Endothelial cell of umbilical vein (primary cell): ENCODE measurements at regions not wholly inside any gene's neighbourhood (a gene's known extent, or its start where the extent isn't known, plus 50 kb on each side); places are given as distances from the start of the nearest gene placed in this dataset.

Experiments
- CTCF ChIP-seq, 2 donors: IDR thresholded peaks; 1 replicate in 1 of 2; 2 replicates in 1 of 2; pipeline ENCODE4 v1.5.1; 2011; ENCODE audit warnings: low read length in 2 of 2, mild to moderate bottlenecking in 2 of 2, moderate library complexity in 2 of 2, control low read depth in 1 of 2, inconsistent platforms in 1 of 2, low read depth in 1 of 2; ENCODE audit not compliant: insufficient read depth in 1 of 2; ENCODE audit errors: extremely low read depth in 1 of 2
- EZH2 ChIP-seq: IDR thresholded peaks from 2 replicates; pipeline ENCODE4 v1.6.1; 2012; ENCODE audit warnings: borderline replicate concordance, low read depth, mild to moderate bottlenecking, moderate library complexity, low read length, inconsistent platforms; ENCODE audit not compliant: severe bottlenecking
- FOS ChIP-seq: IDR thresholded peaks from 2 replicates; pipeline ENCODE4 v1.6.1; 2011; ENCODE audit warnings: mild to moderate bottlenecking, low read length, moderate library complexity, borderline replicate concordance; ENCODE audit not compliant: insufficient read depth
- GATA2 ChIP-seq: IDR thresholded peaks from 2 replicates; pipeline ENCODE4 v1.7.0; 2011; ENCODE audit warnings: low read depth, mild to moderate bottlenecking, moderate library complexity, mixed read lengths, low read length; ENCODE audit not compliant: insufficient read length, insufficient read depth
- JUN ChIP-seq: IDR thresholded peaks from 2 replicates; pipeline ENCODE4 v1.6.1; 2011; ENCODE audit warnings: borderline replicate concordance, low read depth; ENCODE audit not compliant: insufficient read length, insufficient read depth
- MAX ChIP-seq: IDR thresholded peaks from 2 replicates; pipeline ENCODE4 v1.6.1; 2011; ENCODE audit not compliant: insufficient read depth, insufficient read length
- MYC ChIP-seq: IDR thresholded peaks from one replicate; pipeline ENCODE4 v1.6.1; 2011; ENCODE audit warnings: mild to moderate bottlenecking, low read depth, low read length
- POLR2A ChIP-seq: IDR thresholded peaks from 2 replicates; pipeline ENCODE4 v1.6.1; 2012; ENCODE audit warnings: low read depth, mild to moderate bottlenecking, control low read depth, low read length
- POLR2AphosphoS5 ChIP-seq: IDR thresholded peaks from 2 replicates; pipeline ENCODE4 v1.6.1; 2012; ENCODE audit warnings: low read depth, mild to moderate bottlenecking, control low read depth, low read length, moderate library complexity; ENCODE audit not compliant: insufficient read depth

- TF ChIP-seq CTCF (IDR thresholded peaks at IDR 0.05; ENCODE audit: extremely low read depth in 1 of 2, insufficient read depth in 1 of 2, low read depth in 1 of 2, low read length in 2 of 2) (no peak), POLR2A (no peak), MYC (no peak), POLR2AphosphoS5 (no peak), MAX (no peak), EZH2 (no peak), FOS (no peak), JUN (no peak), GATA2 (no peak)
These were observed 874.2 kb upstream of the ADGRL2 start for GRCh38 chr1:80926531-80926930.
